GM23338 (cell line): ENCODE measurements at regions not wholly inside any gene's neighbourhood (a gene's known extent, or its start where the extent isn't known, plus 50 kb on each side); places are given as distances from the start of the nearest gene placed in this dataset.

ENCODE experiments used
- ATAC-seq: fragments of 200-7000 bp; cut with Tn5 transposase; 3 replicates; pipeline ENCODE4 v1.9.1; 2020
- DNase-seq: peaks from one replicate; pipeline ENCODE4 v3.0.0-alpha.2; 2015; ENCODE audit warnings: low spot score
- H2AFZ ChIP-seq: fragments of 200-600 bp; sonication (generic); 2 replicates; pipeline ENCODE4 v1.8.0; 2016; ENCODE audit warnings: antibody characterized with exemption, mild to moderate bottlenecking, moderate library complexity
- H3F3A ChIP-seq: fragments of 200-600 bp; sonication (generic); replicated peaks from 2 replicates; pipeline ENCODE4 v1.8.0; 2017; ENCODE audit warnings: antibody characterized with exemption, mixed run types, low read depth
- H3K27ac ChIP-seq: fragments of 200-600 bp; sonication (generic); 2 replicates; pipeline ENCODE4 v1.6.1; 2016; ENCODE audit warnings: low read depth
- H3K27me3 ChIP-seq: fragments of 200-600 bp; sonication (generic); 2 replicates; pipeline ENCODE4 v1.8.0; 2016; ENCODE audit warnings: mild to moderate bottlenecking, mixed run types, moderate library complexity; ENCODE audit not compliant: insufficient read depth
- H3K36me3 ChIP-seq: fragments of 200-600 bp; sonication (generic); 2 replicates; pipeline ENCODE4 v1.8.0; 2016; ENCODE audit warnings: mild to moderate bottlenecking; ENCODE audit not compliant: insufficient read depth
- H3K4me1 ChIP-seq: fragments of 200-600 bp; sonication (generic); 2 replicates; pipeline ENCODE4 v1.8.0; 2016; ENCODE audit warnings: mild to moderate bottlenecking, moderate library complexity; ENCODE audit not compliant: insufficient read depth
- H3K4me2 ChIP-seq: fragments of 200-600 bp; sonication (generic); 2 replicates; pipeline ENCODE4 v1.7.1; 2017; ENCODE audit warnings: mixed run types
- H3K4me3 ChIP-seq: fragments of 200-600 bp; sonication (generic); 2 replicates; pipeline ENCODE4 v1.6.1; 2016; ENCODE audit warnings: mixed run types
- H3K79me2 ChIP-seq: fragments of 200-600 bp; sonication (generic); replicated peaks from 2 replicates; pipeline ENCODE4 v1.8.0; 2017; ENCODE audit warnings: mild to moderate bottlenecking; ENCODE audit not compliant: insufficient read depth
- H3K9me2 ChIP-seq: fragments of 200-600 bp; sonication (generic); 2 replicates; pipeline ENCODE4 v1.8.0; 2017; ENCODE audit not compliant: insufficient read depth
- H4K20me1 ChIP-seq: fragments of 200-600 bp; sonication (generic); replicated peaks from 2 replicates; pipeline ENCODE4 v1.8.0; 2017; ENCODE audit warnings: mild to moderate bottlenecking; ENCODE audit not compliant: insufficient read depth
- H3K27ac Mint-ChIP-seq: 2 replicates; pipeline ENCODE4 v1.8.0; 2020; ENCODE audit warnings: inconsistent platforms, mild to moderate bottlenecking, moderate library complexity, mixed read lengths
- H3K27me3 Mint-ChIP-seq: 3 replicates; pipeline ENCODE4 v1.8.0; 2022; ENCODE audit warnings: low read depth, mild to moderate bottlenecking, moderate library complexity, mixed read lengths, inconsistent platforms; ENCODE audit not compliant: insufficient read depth, poor library complexity
- H3K36me3 Mint-ChIP-seq: 3 replicates; pipeline ENCODE4 v1.8.0; 2021; ENCODE audit warnings: low read depth, mild to moderate bottlenecking, inconsistent platforms, moderate library complexity, mixed read lengths
- H3K4me1 Mint-ChIP-seq: 3 replicates; pipeline ENCODE4 v1.8.0; 2020; ENCODE audit warnings: mild to moderate bottlenecking, inconsistent platforms, mixed read lengths
- H3K4me3 Mint-ChIP-seq: 3 replicates; pipeline ENCODE4 v1.8.0; 2021; ENCODE audit warnings: moderate library complexity, mild to moderate bottlenecking, inconsistent platforms, mixed read lengths
- H3K9me3 Mint-ChIP-seq: 3 replicates; pipeline ENCODE4 v1.8.0; 2020; ENCODE audit warnings: moderate library complexity, mild to moderate bottlenecking, inconsistent platforms, mixed read lengths
- JUNB ChIP-seq: IDR thresholded peaks from one replicate; pipeline ENCODE4 v1.6.1; 2016; ENCODE audit warnings: antibody characterized with exemption; ENCODE audit not compliant: unreplicated experiment
- NANOG ChIP-seq: IDR thresholded peaks from 2 replicates; pipeline ENCODE4 v1.6.1; 2016; ENCODE audit warnings: antibody characterized with exemption, borderline replicate concordance
- ZNF114 ChIP-seq: fragments of 250-450 bp; sonication (Bioruptor Pico); IDR thresholded peaks from 2 replicates; pipeline ENCODE4 v1.5.0; 2020; ENCODE audit warnings: mild to moderate bottlenecking, moderate library complexity
- ZNF331 ChIP-seq: fragments of 250-450 bp; sonication (Bioruptor Pico); IDR thresholded peaks from 2 replicates; pipeline ENCODE4 v1.5.0; 2020; ENCODE audit warnings: low read depth, mild to moderate bottlenecking, moderate library complexity
- TF ChIP-seq, protein P1 (sequence below): IDR thresholded peaks from 2 replicates; pipeline ENCODE4 v1.6.1; 2016; ENCODE audit warnings: antibody characterized with exemption
- TF ChIP-seq, protein P2 (sequence below): IDR thresholded peaks from one replicate; pipeline ENCODE4 v1.6.1; 2018; ENCODE audit warnings: antibody characterized with exemption; ENCODE audit not compliant: unreplicated experiment
- TF ChIP-seq, protein P3 (sequence below): fragments of 250-450 bp; sonication (Bioruptor Pico); IDR thresholded peaks from 2 replicates; pipeline ENCODE4 v1.5.0; 2020; ENCODE audit warnings: mild to moderate bottlenecking, moderate library complexity

DNA sequence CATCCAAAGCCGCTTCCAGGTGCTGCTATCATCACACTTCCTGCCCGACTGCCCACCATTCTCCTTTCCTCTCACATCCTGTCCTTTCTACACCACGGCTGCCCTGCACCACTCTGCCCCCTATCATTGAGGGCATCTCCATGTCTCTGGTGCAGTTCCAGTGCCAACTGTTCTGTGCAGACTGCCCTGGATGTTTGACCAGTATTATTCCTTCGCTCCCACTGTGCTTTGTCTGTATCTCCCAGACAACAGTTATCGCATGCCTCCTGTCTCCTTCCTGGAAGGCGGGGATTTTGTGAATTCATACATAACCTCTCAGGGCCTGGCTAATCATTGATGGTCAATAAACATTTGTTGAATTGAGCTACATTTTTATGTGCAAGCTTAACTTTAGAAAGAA is 63.6 kb upstream of the GNG12 start:
- DNase-seq (no peak), ATAC-seq (no peak)
- TF ChIP-seq, protein P1, sequence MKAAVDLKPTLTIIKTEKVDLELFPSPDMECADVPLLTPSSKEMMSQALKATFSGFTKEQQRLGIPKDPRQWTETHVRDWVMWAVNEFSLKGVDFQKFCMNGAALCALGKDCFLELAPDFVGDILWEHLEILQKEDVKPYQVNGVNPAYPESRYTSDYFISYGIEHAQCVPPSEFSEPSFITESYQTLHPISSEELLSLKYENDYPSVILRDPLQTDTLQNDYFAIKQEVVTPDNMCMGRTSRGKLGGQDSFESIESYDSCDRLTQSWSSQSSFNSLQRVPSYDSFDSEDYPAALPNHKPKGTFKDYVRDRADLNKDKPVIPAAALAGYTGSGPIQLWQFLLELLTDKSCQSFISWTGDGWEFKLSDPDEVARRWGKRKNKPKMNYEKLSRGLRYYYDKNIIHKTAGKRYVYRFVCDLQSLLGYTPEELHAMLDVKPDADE, result no peak
- TF ChIP-seq, protein P2, sequence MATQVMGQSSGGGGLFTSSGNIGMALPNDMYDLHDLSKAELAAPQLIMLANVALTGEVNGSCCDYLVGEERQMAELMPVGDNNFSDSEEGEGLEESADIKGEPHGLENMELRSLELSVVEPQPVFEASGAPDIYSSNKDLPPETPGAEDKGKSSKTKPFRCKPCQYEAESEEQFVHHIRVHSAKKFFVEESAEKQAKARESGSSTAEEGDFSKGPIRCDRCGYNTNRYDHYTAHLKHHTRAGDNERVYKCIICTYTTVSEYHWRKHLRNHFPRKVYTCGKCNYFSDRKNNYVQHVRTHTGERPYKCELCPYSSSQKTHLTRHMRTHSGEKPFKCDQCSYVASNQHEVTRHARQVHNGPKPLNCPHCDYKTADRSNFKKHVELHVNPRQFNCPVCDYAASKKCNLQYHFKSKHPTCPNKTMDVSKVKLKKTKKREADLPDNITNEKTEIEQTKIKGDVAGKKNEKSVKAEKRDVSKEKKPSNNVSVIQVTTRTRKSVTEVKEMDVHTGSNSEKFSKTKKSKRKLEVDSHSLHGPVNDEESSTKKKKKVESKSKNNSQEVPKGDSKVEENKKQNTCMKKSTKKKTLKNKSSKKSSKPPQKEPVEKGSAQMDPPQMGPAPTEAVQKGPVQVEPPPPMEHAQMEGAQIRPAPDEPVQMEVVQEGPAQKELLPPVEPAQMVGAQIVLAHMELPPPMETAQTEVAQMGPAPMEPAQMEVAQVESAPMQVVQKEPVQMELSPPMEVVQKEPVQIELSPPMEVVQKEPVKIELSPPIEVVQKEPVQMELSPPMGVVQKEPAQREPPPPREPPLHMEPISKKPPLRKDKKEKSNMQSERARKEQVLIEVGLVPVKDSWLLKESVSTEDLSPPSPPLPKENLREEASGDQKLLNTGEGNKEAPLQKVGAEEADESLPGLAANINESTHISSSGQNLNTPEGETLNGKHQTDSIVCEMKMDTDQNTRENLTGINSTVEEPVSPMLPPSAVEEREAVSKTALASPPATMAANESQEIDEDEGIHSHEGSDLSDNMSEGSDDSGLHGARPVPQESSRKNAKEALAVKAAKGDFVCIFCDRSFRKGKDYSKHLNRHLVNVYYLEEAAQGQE, result no peak
- TF ChIP-seq NANOG (no peak), ZNF114 (CRISPR knock-in tag) (no peak), JUNB (no peak)
- 0 out of 2 replicates have a peak, but pooled peaks cover 2% of the 10 kb centered on the region for H3K9me2 ChIP-seq
- H3K27me3 ChIP-seq, result no peaks in the 10 kb centered on the region
- H3K27ac Mint-ChIP-seq, result no peak overlapping the region; the same call in 1 of the 2 replicates
- H3K4me3 Mint-ChIP-seq, result no peak overlapping the region
- H3K9me3 Mint-ChIP-seq, result peaks cover 3% of the 10 kb centered on the region; the same call in 1 of the 3 replicates
- H3K36me3 ChIP-seq, result no peaks in the 10 kb centered on the region
- H2AFZ ChIP-seq, result peak overlapping the region; percentile 33; the same call in 1 of the 2 replicates
- no peaks in the 10 kb centered on the region for H3K36me3 Mint-ChIP-seq
- no peaks in the 10 kb centered on the region for H4K20me1 ChIP-seq
- peaks cover 2% of the 10 kb centered on the region for H3K27me3 Mint-ChIP-seq
- H3F3A ChIP-seq, result no peaks in the 10 kb centered on the region
- H3K27ac ChIP-seq, result no peak overlapping the region
- H3K79me2 ChIP-seq, result no peaks in the 10 kb centered on the region
- peaks cover 28% of the 10 kb centered on the region for H3K4me1 Mint-ChIP-seq
- H3K4me1 ChIP-seq, result no peaks in the 10 kb centered on the region; the same call in 1 of the 2 replicates
- no peak overlapping the region for H3K4me3 ChIP-seq
- H3K4me2 ChIP-seq, result no peak overlapping the region

DNA sequence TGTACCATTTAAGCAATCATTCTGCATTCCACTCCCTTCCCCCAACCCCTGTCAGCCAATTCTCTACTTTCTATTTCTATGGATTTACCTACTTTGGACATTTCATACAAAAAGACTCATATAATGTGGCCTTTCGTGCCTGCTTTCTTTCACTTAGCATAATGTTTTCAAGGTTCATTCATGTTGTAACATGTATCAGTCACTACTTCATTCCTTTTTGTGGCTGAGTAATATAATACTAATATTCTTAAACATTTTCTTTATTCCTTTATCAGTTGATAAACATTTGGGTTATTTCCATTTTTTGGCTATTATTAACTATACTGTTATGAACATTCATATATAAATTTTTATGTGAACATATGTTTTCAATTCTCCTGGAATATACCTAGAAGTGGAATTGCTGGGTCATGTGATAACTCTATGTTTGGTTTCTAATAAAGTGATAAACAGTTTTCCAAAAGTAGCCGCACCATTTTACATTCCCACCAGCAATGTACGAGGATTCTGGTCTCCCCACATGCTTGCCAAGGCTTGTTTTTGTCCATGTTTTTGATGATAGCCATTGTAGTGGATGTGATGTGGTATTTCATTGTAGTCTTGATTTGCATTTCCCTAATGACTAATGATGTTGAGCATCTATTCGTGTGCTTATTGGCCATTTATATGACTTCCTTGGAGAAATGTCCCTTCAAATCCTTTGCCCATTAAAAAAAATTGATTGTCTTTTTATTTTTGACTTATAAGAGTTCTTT is 61.9 kb upstream of the GNG12 start:
- Histone ChIP-seq H3K36me3 (no peaks in the 10 kb centered on the region), H3K27me3 (no peaks in the 10 kb centered on the region), H3K79me2 (no peaks in the 10 kb centered on the region), H3K9me2 (0 out of 2 replicates have a peak, but pooled peaks cover 2% of the 10 kb centered on the region), H3F3A (no peaks in the 10 kb centered on the region), H3K27ac (no peak overlapping the region), H4K20me1 (no peaks in the 10 kb centered on the region), H3K4me1 (no peaks in the 10 kb centered on the region; the same call in 1 of the 2 replicates), H2AFZ (no peak overlapping the region), H3K4me2 (no peak overlapping the region), H3K4me3 (no peak overlapping the region)
- no peak overlapping the region for H3K27ac Mint-ChIP-seq
- H3K27me3 Mint-ChIP-seq, result peaks cover 5% of the 10 kb centered on the region
- peaks cover 3% of the 10 kb centered on the region; the same call in 1 of the 3 replicates for H3K9me3 Mint-ChIP-seq
- H3K4me3 Mint-ChIP-seq, result no peak overlapping the region
- DNase-seq (no peak), ATAC-seq (no peak)
- H3K4me1 Mint-ChIP-seq, result peaks cover 34% of the 10 kb centered on the region
- no peaks in the 10 kb centered on the region for H3K36me3 Mint-ChIP-seq
- TF ChIP-seq ZNF331 (CRISPR knock-in tag) (no peak), JUNB (no peak), ZNF114 (CRISPR knock-in tag) (no peak)
- TF ChIP-seq, protein P1, result no peak
- TF ChIP-seq, protein P3, sequence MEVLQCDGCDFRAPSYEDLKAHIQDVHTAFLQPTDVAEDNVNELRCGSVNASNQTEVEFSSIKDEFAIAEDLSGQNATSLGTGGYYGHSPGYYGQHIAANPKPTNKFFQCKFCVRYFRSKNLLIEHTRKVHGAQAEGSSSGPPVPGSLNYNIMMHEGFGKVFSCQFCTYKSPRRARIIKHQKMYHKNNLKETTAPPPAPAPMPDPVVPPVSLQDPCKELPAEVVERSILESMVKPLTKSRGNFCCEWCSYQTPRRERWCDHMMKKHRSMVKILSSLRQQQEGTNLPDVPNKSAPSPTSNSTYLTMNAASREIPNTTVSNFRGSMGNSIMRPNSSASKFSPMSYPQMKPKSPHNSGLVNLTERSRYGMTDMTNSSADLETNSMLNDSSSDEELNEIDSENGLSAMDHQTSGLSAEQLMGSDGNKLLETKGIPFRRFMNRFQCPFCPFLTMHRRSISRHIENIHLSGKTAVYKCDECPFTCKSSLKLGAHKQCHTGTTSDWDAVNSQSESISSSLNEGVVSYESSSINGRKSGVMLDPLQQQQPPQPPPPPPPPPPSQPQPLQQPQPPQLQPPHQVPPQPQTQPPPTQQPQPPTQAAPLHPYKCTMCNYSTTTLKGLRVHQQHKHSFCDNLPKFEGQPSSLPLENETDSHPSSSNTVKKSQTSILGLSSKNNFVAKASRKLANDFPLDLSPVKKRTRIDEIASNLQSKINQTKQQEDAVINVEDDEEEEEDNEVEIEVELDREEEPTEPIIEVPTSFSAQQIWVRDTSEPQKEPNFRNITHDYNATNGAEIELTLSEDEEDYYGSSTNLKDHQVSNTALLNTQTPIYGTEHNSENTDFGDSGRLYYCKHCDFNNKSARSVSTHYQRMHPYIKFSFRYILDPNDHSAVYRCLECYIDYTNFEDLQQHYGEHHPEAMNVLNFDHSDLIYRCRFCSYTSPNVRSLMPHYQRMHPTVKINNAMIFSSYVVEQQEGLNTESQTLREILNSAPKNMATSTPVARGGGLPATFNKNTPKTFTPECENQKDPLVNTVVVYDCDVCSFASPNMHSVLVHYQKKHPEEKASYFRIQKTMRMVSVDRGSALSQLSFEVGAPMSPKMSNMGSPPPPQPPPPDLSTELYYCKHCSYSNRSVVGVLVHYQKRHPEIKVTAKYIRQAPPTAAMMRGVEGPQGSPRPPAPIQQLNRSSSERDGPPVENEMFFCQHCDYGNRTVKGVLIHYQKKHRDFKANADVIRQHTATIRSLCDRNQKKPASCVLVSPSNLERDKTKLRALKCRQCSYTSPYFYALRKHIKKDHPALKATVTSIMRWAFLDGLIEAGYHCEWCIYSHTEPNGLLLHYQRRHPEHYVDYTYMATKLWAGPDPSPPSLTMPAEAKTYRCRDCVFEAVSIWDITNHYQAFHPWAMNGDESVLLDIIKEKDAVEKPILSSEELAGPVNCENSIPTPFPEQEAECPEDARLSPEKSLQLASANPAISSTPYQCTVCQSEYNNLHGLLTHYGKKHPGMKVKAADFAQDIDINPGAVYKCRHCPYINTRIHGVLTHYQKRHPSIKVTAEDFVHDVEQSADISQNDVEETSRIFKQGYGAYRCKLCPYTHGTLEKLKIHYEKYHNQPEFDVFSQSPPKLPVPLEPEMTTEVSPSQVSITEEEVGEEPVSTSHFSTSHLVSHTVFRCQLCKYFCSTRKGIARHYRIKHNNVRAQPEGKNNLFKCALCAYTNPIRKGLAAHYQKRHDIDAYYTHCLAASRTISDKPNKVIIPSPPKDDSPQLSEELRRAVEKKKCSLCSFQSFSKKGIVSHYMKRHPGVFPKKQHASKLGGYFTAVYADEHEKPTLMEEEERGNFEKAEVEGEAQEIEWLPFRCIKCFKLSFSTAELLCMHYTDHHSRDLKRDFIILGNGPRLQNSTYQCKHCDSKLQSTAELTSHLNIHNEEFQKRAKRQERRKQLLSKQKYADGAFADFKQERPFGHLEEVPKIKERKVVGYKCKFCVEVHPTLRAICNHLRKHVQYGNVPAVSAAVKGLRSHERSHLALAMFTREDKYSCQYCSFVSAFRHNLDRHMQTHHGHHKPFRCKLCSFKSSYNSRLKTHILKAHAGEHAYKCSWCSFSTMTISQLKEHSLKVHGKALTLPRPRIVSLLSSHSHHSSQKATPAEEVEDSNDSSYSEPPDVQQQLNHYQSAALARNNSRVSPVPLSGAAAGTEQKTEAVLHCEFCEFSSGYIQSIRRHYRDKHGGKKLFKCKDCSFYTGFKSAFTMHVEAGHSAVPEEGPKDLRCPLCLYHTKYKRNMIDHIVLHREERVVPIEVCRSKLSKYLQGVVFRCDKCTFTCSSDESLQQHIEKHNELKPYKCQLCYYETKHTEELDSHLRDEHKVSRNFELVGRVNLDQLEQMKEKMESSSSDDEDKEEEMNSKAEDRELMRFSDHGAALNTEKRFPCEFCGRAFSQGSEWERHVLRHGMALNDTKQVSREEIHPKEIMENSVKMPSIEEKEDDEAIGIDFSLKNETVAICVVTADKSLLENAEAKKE (CRISPR knock-in tag), result no peak
